ENCODE measurements at regions not wholly inside any gene's neighbourhood (a gene's known extent, or its start where the extent isn't known, plus 50 kb on each side); places are given as distances from the start of the nearest gene placed in this dataset.

GRCh38 chr10:78166261-78166660 is 132.6 kb downstream of the RPS24 start:
- Histone ChIP-seq H3K9me3 (no peaks in the 10 kb centered on the region), H3K4me3 (no peak overlapping the region), H3K27me3 (replicated peaks; ENCODE audit: insufficient read depth) (no peaks in the 10 kb centered on the region), H3K27ac (no peak overlapping the region), H3K36me3 (no peaks in the 10 kb centered on the region), H3K4me1 (ENCODE audit: control insufficient read depth in 1 of 2, low read depth in 2 of 2) (no peaks in the 10 kb centered on the region)
- TF ChIP-seq CTCF (IDR thresholded peaks at IDR 0.05): no peak
- ATAC-seq (ENCODE audit: insufficient number of reproducible peaks, low FRiP score, low read depth) (no peak), DNase-seq (ENCODE audit: low spot score) (no peak)

GRCh38 chr10:78169214-78169613 is 135.6 kb downstream of the RPS24 start:
- Histone ChIP-seq H3K4me3 (no peak overlapping the region), H3K27me3 (replicated peaks; ENCODE audit: insufficient read depth) (no peaks in the 10 kb centered on the region), H3K9me3 (no peaks in the 10 kb centered on the region), H3K4me1 (ENCODE audit: control insufficient read depth in 1 of 2, low read depth in 2 of 2) (no peaks in the 10 kb centered on the region), H3K27ac (no peak overlapping the region), H3K36me3 (no peaks in the 10 kb centered on the region)
- TF ChIP-seq CTCF (IDR thresholded peaks at IDR 0.05): no peak
- DNase-seq (ENCODE audit: low spot score): no peak
- no peak for ATAC-seq (ENCODE audit: insufficient number of reproducible peaks, low FRiP score, low read depth)

GRCh38 chr10:78170026-78170475 is 136.4 kb downstream of the RPS24 start:
- no peak overlapping the region for H3K27ac ChIP-seq
- H3K9me3 ChIP-seq: no peaks in the 10 kb centered on the region
- no peaks in the 10 kb centered on the region for H3K27me3 ChIP-seq (replicated peaks; ENCODE audit: insufficient read depth)
- no peak overlapping the region for H3K4me3 ChIP-seq
- no peaks in the 10 kb centered on the region for H3K4me1 ChIP-seq (ENCODE audit: control insufficient read depth in 1 of 2, low read depth in 2 of 2)
- TF ChIP-seq CTCF (IDR thresholded peaks at IDR 0.05): no peak
- no peak for DNase-seq (ENCODE audit: low spot score)
- ATAC-seq (ENCODE audit: insufficient number of reproducible peaks, low FRiP score, low read depth): no peak
- no peaks in the 10 kb centered on the region for H3K36me3 ChIP-seq

GRCh38 chr10:78171633-78172400 is 138.2 kb downstream of the RPS24 start:
- no peak overlapping the region for H3K27ac ChIP-seq
- H3K36me3 ChIP-seq: no peaks in the 10 kb centered on the region
- no peaks in the 10 kb centered on the region for H3K4me1 ChIP-seq (ENCODE audit: control insufficient read depth in 1 of 2, low read depth in 2 of 2)
- H3K9me3 ChIP-seq: no peaks in the 10 kb centered on the region
- H3K27me3 ChIP-seq (replicated peaks; ENCODE audit: insufficient read depth): no peaks in the 10 kb centered on the region
- DNase-seq (ENCODE audit: low spot score): no peak
- no peak for ATAC-seq (ENCODE audit: insufficient number of reproducible peaks, low FRiP score, low read depth)
- no peak for TF ChIP-seq CTCF (IDR thresholded peaks at IDR 0.05)
- no peak overlapping the region for H3K4me3 ChIP-seq

GRCh38 chr10:78173360-78174015 is 139.8 kb downstream of the RPS24 start:
- no peaks in the 10 kb centered on the region for H3K27me3 ChIP-seq (replicated peaks; ENCODE audit: insufficient read depth)
- no peak overlapping the region for H3K27ac ChIP-seq
- TF ChIP-seq CTCF (IDR thresholded peaks at IDR 0.05): no peak
- no peaks in the 10 kb centered on the region for H3K36me3 ChIP-seq
- H3K4me3 ChIP-seq: no peak overlapping the region
- H3K4me1 ChIP-seq (ENCODE audit: control insufficient read depth in 1 of 2, low read depth in 2 of 2): no peaks in the 10 kb centered on the region
- H3K9me3 ChIP-seq: no peaks in the 10 kb centered on the region
- DNase-seq (ENCODE audit: low spot score) (no peak), ATAC-seq (ENCODE audit: insufficient number of reproducible peaks, low FRiP score, low read depth) (no peak)

Measured in thoracic aorta (tissue), 2 donors.